Skeletal muscle satellite cell (primary cell): ENCODE measurements at regions not wholly inside any gene's neighbourhood (a gene's known extent, or its start where the extent isn't known, plus 50 kb on each side); places are given as distances from the start of the nearest gene placed in this dataset. TPM values are rescaled to one million over a fixed set of nuclear protein-coding genes. Genes with fewer than 3 reads are reported as not detected.

Experiments used
- H3K27me3 ChIP-seq: 2 replicates; pipeline ENCODE4 v1.7.0; 2013; ENCODE audit warnings: low read length; ENCODE audit not compliant: control insufficient read depth, insufficient read depth
- H3K36me3 ChIP-seq: 2 replicates; pipeline ENCODE4 v1.7.0; 2013; ENCODE audit warnings: mild to moderate bottlenecking, control low read depth, low read length; ENCODE audit not compliant: insufficient read depth
- H3K4me1 ChIP-seq: 2 replicates; pipeline ENCODE4 v1.7.0; 2013; ENCODE audit warnings: low read length; ENCODE audit not compliant: control insufficient read depth, insufficient read depth
- H3K4me2 ChIP-seq: 2 replicates; pipeline ENCODE4 v1.7.0; 2013; ENCODE audit warnings: mild to moderate bottlenecking, low read length
- H3K4me3 ChIP-seq: 2 replicates; pipeline ENCODE4 v1.7.0; 2013; ENCODE audit warnings: low read length
- H3K9ac ChIP-seq: 2 replicates; pipeline ENCODE4 v1.7.0; 2013; ENCODE audit warnings: mild to moderate bottlenecking, low read depth, low read length, moderate library complexity
- H3K9me3 ChIP-seq: replicated peaks from 2 replicates; pipeline ENCODE4 v1.7.0; 2013; ENCODE audit warnings: mild to moderate bottlenecking, control low read depth, low read length
- small RNA-seq: library from RNA; depleted of rRNA; stranded (forward); fragments of <200 nt; gene quantifications from one replicate; pipeline ENCODE3, GENCODE V24; 2012

GRCh38 chr2:192245329-192245728, 50.6 kb upstream of the TMEFF2 start:
- Histone ChIP-seq H3K27me3 (no peaks in the 10 kb centered on the region), H3K36me3 (no peaks in the 10 kb centered on the region), H3K4me2 (no peak overlapping the region), H3K9me3 (no peaks in the 10 kb centered on the region), H3K4me3 (no peak overlapping the region), H3K4me1 (peaks cover 32% of the 10 kb centered on the region), H3K9ac (no peak overlapping the region)

Small RNAs in the stretch of these regions (small RNA-seq; reads per million reads assigned to genes)
- gene AC068135.1 (not detected), gene AC074290.1 (not detected), gene RF00017 (not detected), gene RF00273 (not detected), gene RNU6-169P (not detected)
